ENCODE measurements at regions not wholly inside any gene's neighbourhood (a gene's known extent, or its start where the extent isn't known, plus 50 kb on each side); places are given as distances from the start of the nearest gene placed in this dataset.

GRCh38 chr12:67091678-67092077 is 177.5 kb upstream of the CAND1 start:
- TF ChIP-seq ZNF274 (IDR thresholded peaks at IDR 0.05; ENCODE audit: low read depth, low read length): no peak
- no peak for TF ChIP-seq SUZ12 (IDR thresholded peaks at IDR 0.05; ENCODE audit: extremely low read depth, insufficient read depth, insufficient read length)
- TF ChIP-seq YY1 (IDR thresholded peaks at IDR 0.05; ENCODE audit: insufficient read depth, insufficient read length): no peak

All from NT2/D1 (cell line).